K562 (cell line): ENCODE measurements at regions not wholly inside any gene's neighbourhood (a gene's known extent, or its start where the extent isn't known, plus 50 kb on each side); places are given as distances from the start of the nearest gene placed in this dataset.

Source experiments
- BCLAF1 ChIP-seq, 2 experiments: fragments of 450-650 bp in 1 of 2; IDR thresholded peaks; 2 replicates each; pipeline ENCODE4 v1.6.1; 2011 to 2017; ENCODE audit warnings: low read depth in 2 of 2, antibody characterized with exemption in 1 of 2, borderline replicate concordance in 1 of 2, low read length in 1 of 2, mild to moderate bottlenecking in 1 of 2, mixed read lengths in 1 of 2; ENCODE audit not compliant: control insufficient read depth in 1 of 2
- E2F6 ChIP-seq, 2 experiments: IDR thresholded peaks; 2 replicates each; pipeline ENCODE4 v1.6.1; 2011; ENCODE audit warnings: borderline replicate concordance in 1 of 2, control low read depth in 1 of 2, low read depth in 1 of 2, low read length in 1 of 2, mild to moderate bottlenecking in 1 of 2, mixed read lengths in 1 of 2, moderate library complexity in 1 of 2; ENCODE audit not compliant: insufficient read depth in 1 of 2, insufficient read length in 1 of 2, poor library complexity in 1 of 2, severe bottlenecking in 1 of 2; ENCODE audit errors: extremely low read depth in 1 of 2
- ELF4 ChIP-seq: fragments of 450-650 bp; formaldehyde crosslinking; IDR thresholded peaks from 2 replicates; pipeline ENCODE4 v1.4.0; 2022; ENCODE audit warnings: missing genetic modification characterization
- HDAC3 ChIP-seq: fragments of 450-650 bp; IDR thresholded peaks from 2 replicates; pipeline ENCODE4 v1.6.1; 2018; ENCODE audit warnings: borderline replicate concordance, mild to moderate bottlenecking, moderate library complexity; ENCODE audit not compliant: partially characterized antibody
- HIVEP1 ChIP-seq: fragments of 250-450 bp; sonication (Bioruptor Pico); IDR thresholded peaks from 2 replicates; pipeline ENCODE4 v1.4.0; 2020; ENCODE audit warnings: mild to moderate bottlenecking
- HNRNPUL1 ChIP-seq: fragments of 200-400 bp; formaldehyde crosslinking; IDR thresholded peaks from 2 replicates; pipeline ENCODE4 v1.6.1; 2017; ENCODE audit warnings: low read length
- JUND ChIP-seq, 2 experiments: IDR thresholded peaks; 2 replicates in 1 of 2; 3 replicates in 1 of 2; pipeline ENCODE4 v1.6.1; 2011; ENCODE audit warnings: borderline replicate concordance in 2 of 2, low read depth in 2 of 2, low read length in 2 of 2, improper control_type of control experiment in 1 of 2, missing biosample characterization in 1 of 2, missing genetic modification characterization in 1 of 2, missing genetic modification reagents in 1 of 2
- L3MBTL2 ChIP-seq: fragments of 450-650 bp; IDR thresholded peaks from 2 replicates; pipeline ENCODE4 v1.6.1; 2016; ENCODE audit warnings: mild to moderate bottlenecking, moderate library complexity
- NFRKB ChIP-seq: fragments of 450-650 bp; IDR thresholded peaks from 2 replicates; pipeline ENCODE4 v1.6.1; 2016; ENCODE audit warnings: low read depth
- RBFOX2 ChIP-seq: fragments of 200-400 bp; formaldehyde crosslinking; IDR thresholded peaks from 2 replicates; pipeline ENCODE4 v1.6.1; 2017; ENCODE audit warnings: low read depth, mild to moderate bottlenecking, low read length, moderate library complexity
- RFX7 ChIP-seq: fragments of 250-450 bp; sonication (Bioruptor Pico); IDR thresholded peaks from 2 replicates; pipeline ENCODE4 v1.5.1; 2021; ENCODE audit warnings: mild to moderate bottlenecking
- RUNX1 ChIP-seq: sonication (generic); IDR thresholded peaks from 2 replicates; pipeline ENCODE4 v1.6.1; 2016; ENCODE audit warnings: antibody characterized with exemption, low read depth
- SIN3B ChIP-seq: fragments of 450-650 bp; IDR thresholded peaks from 2 replicates; pipeline ENCODE4 v1.6.1; 2017; ENCODE audit warnings: low read depth, mild to moderate bottlenecking, moderate library complexity
- SRSF7 ChIP-seq: fragments of 200-400 bp; formaldehyde crosslinking; optimal IDR thresholded peaks from 2 replicates; pipeline ENCODE3; 2017; ENCODE audit warnings: mild to moderate bottlenecking, low read depth, low read length
- TCF7L2 ChIP-seq: fragments of 150-350 bp; IDR thresholded peaks from 2 replicates; pipeline ENCODE4 v1.6.1; 2016; ENCODE audit warnings: low read depth, mild to moderate bottlenecking, low read length, moderate library complexity
- TSHZ1 ChIP-seq: fragments of 250-450 bp; sonication (Bioruptor Pico); IDR thresholded peaks from 2 replicates; pipeline ENCODE4 v1.4.0; 2020; ENCODE audit warnings: mild to moderate bottlenecking, moderate library complexity
- ZBTB1 ChIP-seq: sonication (generic); formaldehyde crosslinking; IDR thresholded peaks from 2 replicates; pipeline ENCODE4 v1.8.1; 2023; ENCODE audit warnings: missing genetic modification reagents, low read depth, mild to moderate bottlenecking, borderline replicate concordance
- ZNF140 ChIP-seq: fragments of 250-450 bp; sonication (Bioruptor Pico); IDR thresholded peaks from 2 replicates; pipeline ENCODE4 v1.8.0; 2021; ENCODE audit warnings: moderate library complexity, mild to moderate bottlenecking, inconsistent platforms
- ZNF197 ChIP-seq: fragments of 200-800 bp; sonication (Bioruptor generic); IDR thresholded peaks from 2 replicates; pipeline ENCODE4 v1.6.1; 2016; ENCODE audit warnings: low read depth, missing genetic modification characterization, missing compliant biosample characterization

- TF ChIP-seq SIN3B, result no peak
- peak; percentile 58 to 61 for TF ChIP-seq E2F6 (IDR thresholded peaks at IDR 0.05; ENCODE audit: borderline replicate concordance in 1 of 2, extremely low read depth in 1 of 2, insufficient read depth in 1 of 2, insufficient read length in 1 of 2, low read depth in 1 of 2, low read length in 1 of 2, poor library complexity in 1 of 2, severe bottlenecking in 1 of 2)
- TF ChIP-seq BCLAF1 (IDR thresholded peaks at IDR 0.05; ENCODE audit: borderline replicate concordance in 1 of 2, control insufficient read depth in 1 of 2, low read depth in 2 of 2, low read length in 1 of 2), result no peak
- TF ChIP-seq HNRNPUL1, result no peak
- no peak for TF ChIP-seq ZNF140 (CRISPR knock-in tag)
- no peak for TF ChIP-seq RFX7 (CRISPR knock-in tag)
- no peak for TF ChIP-seq ZBTB1 (CRISPR knock-in tag)
- TF ChIP-seq JUND (IDR thresholded peaks at IDR 0.05; ENCODE audit: borderline replicate concordance, low read depth, low read length), result 0 out of 2 replicates have a peak, but pooled peaks have one; percentile 18
- TF ChIP-seq JUND (tag; IDR thresholded peaks at IDR 0.05; ENCODE audit: borderline replicate concordance, low read depth, low read length), result no peak
- no peak for TF ChIP-seq RBFOX2
- TF ChIP-seq ELF4 (CRISPR knock-in tag), result no peak
- TF ChIP-seq TCF7L2, result no peak
- TF ChIP-seq NFRKB, result no peak
- no peak for TF ChIP-seq SRSF7
- TF ChIP-seq TSHZ1 (CRISPR knock-in tag), result no peak
- no peak for TF ChIP-seq HDAC3
- no peak for TF ChIP-seq RUNX1
- peak; percentile 76; the same call in 1 of the 2 replicates for TF ChIP-seq L3MBTL2
- no peak for TF ChIP-seq HIVEP1 (CRISPR knock-in tag)
- TF ChIP-seq ZNF197 (CRISPR knock-in tag), result no peak
Observed at GRCh38 chr18:77990131-77990530, 740.5 kb downstream of the GALR1 start (continued).
